ENCODE measurements at regions not wholly inside any gene's neighbourhood (a gene's known extent, or its start where the extent isn't known, plus 50 kb on each side); places are given as distances from the start of the nearest gene placed in this dataset.

- TF ChIP-seq CTCF (IDR thresholded peaks at IDR 0.05) (no peak), POLR2AphosphoS5 (IDR thresholded peaks at IDR 0.05) (no peak), POLR2A (IDR thresholded peaks at IDR 0.05) (no peak)
- Histone ChIP-seq H3K9me3 (no peaks in the 10 kb centered on the region), H3K27ac (peak overlapping the region; percentile 64 to 77), H3K4me3 (no peak overlapping the region), H3K36me3 (no peaks in the 10 kb centered on the region), H3K4me1 (no peaks in the 10 kb centered on the region), H3K27me3 (no peaks in the 10 kb centered on the region)
- DNase-seq (ENCODE audit: low spot score in 2 of 2): no peak
- intact Hi-C loops (cut with DNase I; ENCODE audit: low total_unique reads): no loop called here
Observed at GRCh38 chr2:161075701-161076100, 84.5 kb upstream of the TANK start.

- H3K4me1 ChIP-seq: no peaks in the 10 kb centered on the region
- TF ChIP-seq POLR2A (IDR thresholded peaks at IDR 0.05) (no peak), CTCF (IDR thresholded peaks at IDR 0.05) (no peak), POLR2AphosphoS5 (IDR thresholded peaks at IDR 0.05) (no peak)
- DNase-seq (ENCODE audit: low spot score in 2 of 2): no peak
- peak overlapping the region; percentile 77 to 82 for H3K27ac ChIP-seq
- no peaks in the 10 kb centered on the region for H3K9me3 ChIP-seq
- no peak overlapping the region for H3K4me3 ChIP-seq
- H3K36me3 ChIP-seq: no peaks in the 10 kb centered on the region
- intact Hi-C loops (cut with DNase I; ENCODE audit: low total_unique reads): no loop called here
- no peaks in the 10 kb centered on the region for H3K27me3 ChIP-seq
Observed at GRCh38 chr2:161076936-161077335, 83.3 kb upstream of the TANK start.

- TF ChIP-seq CTCF (IDR thresholded peaks at IDR 0.05): no peak
- no peak for TF ChIP-seq POLR2AphosphoS5 (IDR thresholded peaks at IDR 0.05)
- no peak for TF ChIP-seq POLR2A (IDR thresholded peaks at IDR 0.05)
- intact Hi-C loops (cut with DNase I; ENCODE audit: low total_unique reads): no loop called here
- no peak for DNase-seq (ENCODE audit: low spot score in 2 of 2)
- no peak overlapping the region for H3K4me3 ChIP-seq
- H3K36me3 ChIP-seq: no peaks in the 10 kb centered on the region
- H3K4me1 ChIP-seq: no peaks in the 10 kb centered on the region
- H3K27me3 ChIP-seq: no peaks in the 10 kb centered on the region
- H3K9me3 ChIP-seq: no peaks in the 10 kb centered on the region
- H3K27ac ChIP-seq: peak overlapping the region; percentile 77 to 82
Observed at GRCh38 chr2:161077367-161078210, 82.6 kb upstream of the TANK start.

GRCh38 chr2:161078211-161078539, 82.1 kb upstream of the TANK start:
- intact Hi-C loops (cut with DNase I; ENCODE audit: low total_unique reads): no loop called here
- peak in 1 of 2 donors; percentile 38 for DNase-seq (ENCODE audit: low spot score in 2 of 2)
- no peak overlapping the region for H3K4me3 ChIP-seq

More at GRCh38 chr2:161078211-161078539, 82.1 kb upstream of the TANK start:
- no peaks in the 10 kb centered on the region for H3K36me3 ChIP-seq
- H3K4me1 ChIP-seq: no peaks in the 10 kb centered on the region
- no peaks in the 10 kb centered on the region for H3K9me3 ChIP-seq
- TF ChIP-seq POLR2AphosphoS5 (IDR thresholded peaks at IDR 0.05) (no peak), CTCF (IDR thresholded peaks at IDR 0.05) (no peak), POLR2A (IDR thresholded peaks at IDR 0.05) (no peak)
- H3K27me3 ChIP-seq: no peaks in the 10 kb centered on the region
- peak overlapping the region; percentile 77 to 82 for H3K27ac ChIP-seq

Data from breast epithelium (tissue), 4 donors.